ENCODE measurements at regions not wholly inside any gene's neighbourhood (a gene's known extent, or its start where the extent isn't known, plus 50 kb on each side); places are given as distances from the start of the nearest gene placed in this dataset.

DNA sequence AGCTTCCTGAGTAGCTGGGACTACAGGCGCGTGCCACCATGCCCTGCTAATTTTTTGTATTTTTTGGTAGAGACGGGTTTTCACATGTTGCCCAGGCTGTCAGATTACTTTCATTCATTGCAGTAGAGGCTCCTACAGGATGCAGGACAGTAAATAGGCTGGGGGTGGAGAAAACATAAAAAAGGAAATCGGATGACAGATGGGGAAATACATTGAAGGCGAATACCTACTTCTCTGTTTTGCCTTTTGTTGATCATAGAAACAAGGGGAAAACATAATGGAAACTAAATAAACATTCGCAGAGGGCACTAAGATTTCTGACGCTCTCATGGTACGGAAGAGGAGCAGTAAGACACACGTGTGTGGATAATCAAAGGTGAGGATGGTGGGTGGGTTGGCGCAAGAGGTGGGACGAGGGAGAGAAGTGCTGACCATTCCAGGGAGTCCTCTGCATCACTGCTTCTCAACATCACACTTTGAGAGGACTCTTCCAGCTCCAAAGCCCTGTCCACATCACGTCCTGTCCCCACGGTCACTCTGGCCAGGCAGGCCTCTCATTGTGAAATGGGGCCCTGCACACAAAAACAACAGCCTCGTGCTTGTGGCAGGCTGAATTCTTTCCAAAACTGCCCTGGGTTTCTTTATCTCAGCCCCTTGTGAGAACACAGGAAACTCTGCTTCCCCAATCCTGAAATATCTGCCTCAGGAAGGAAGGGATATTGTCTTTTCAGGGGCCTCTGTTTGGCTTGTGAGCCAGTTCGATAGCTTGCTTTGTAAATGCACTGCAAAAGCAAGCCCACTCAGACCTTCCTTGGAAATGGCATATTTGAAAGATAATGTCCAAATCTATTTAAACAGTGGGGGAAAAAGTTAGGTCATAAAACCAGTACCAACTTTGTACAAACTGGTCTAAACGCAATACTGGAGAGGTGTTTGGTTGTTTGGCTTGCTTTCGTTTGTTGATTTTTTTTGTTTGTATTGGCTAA, 188.5 kb downstream of the FOXO1 start:
- DNase-seq (ENCODE audit: low spot score in 2 of 2), result no peak
- TF ChIP-seq POLR2A (IDR thresholded peaks at IDR 0.05) (no peak), POLR2AphosphoS5 (IDR thresholded peaks at IDR 0.05) (no peak)
- TF ChIP-seq, protein P1, sequence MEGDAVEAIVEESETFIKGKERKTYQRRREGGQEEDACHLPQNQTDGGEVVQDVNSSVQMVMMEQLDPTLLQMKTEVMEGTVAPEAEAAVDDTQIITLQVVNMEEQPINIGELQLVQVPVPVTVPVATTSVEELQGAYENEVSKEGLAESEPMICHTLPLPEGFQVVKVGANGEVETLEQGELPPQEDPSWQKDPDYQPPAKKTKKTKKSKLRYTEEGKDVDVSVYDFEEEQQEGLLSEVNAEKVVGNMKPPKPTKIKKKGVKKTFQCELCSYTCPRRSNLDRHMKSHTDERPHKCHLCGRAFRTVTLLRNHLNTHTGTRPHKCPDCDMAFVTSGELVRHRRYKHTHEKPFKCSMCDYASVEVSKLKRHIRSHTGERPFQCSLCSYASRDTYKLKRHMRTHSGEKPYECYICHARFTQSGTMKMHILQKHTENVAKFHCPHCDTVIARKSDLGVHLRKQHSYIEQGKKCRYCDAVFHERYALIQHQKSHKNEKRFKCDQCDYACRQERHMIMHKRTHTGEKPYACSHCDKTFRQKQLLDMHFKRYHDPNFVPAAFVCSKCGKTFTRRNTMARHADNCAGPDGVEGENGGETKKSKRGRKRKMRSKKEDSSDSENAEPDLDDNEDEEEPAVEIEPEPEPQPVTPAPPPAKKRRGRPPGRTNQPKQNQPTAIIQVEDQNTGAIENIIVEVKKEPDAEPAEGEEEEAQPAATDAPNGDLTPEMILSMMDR (IDR thresholded peaks at IDR 0.05), result no peak
- H3K27ac ChIP-seq, result peak overlapping the region; percentile 10 to 70
- no peaks in the 10 kb centered on the region for H3K36me3 ChIP-seq
- intact Hi-C loops (cut with DNase I; ENCODE audit: low total_unique reads), result no loop called here
- H3K4me3 ChIP-seq, result no peak overlapping the region
- H3K27me3 ChIP-seq, result no peaks in the 10 kb centered on the region
- no peaks in the 10 kb centered on the region for H3K4me1 ChIP-seq
- H3K9me3 ChIP-seq, result no peaks in the 10 kb centered on the region

DNA sequence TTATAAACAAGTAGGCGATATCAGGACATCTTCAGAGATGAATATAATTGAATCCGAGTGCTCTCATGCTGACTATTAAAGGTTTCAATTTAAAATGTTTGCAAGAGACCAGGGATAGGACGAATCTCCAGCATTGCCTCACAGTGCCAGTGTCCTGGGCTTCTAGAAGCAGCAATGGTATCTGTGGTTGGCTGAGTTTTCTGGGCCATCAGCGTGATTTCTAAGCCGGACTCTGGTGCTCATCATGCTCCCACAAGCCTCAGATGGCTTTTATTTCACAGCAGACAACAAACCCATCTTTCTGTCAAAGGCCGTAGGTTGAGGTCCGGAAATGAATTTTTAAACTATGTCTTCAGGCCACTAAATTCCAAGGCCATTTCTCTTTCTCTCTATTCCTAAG, 187.7 kb downstream of the FOXO1 start:
- TF ChIP-seq POLR2A (IDR thresholded peaks at IDR 0.05) (no peak), POLR2AphosphoS5 (IDR thresholded peaks at IDR 0.05) (no peak)
- TF ChIP-seq, protein P1 (IDR thresholded peaks at IDR 0.05), result no peak
- intact Hi-C loops (cut with DNase I; ENCODE audit: low total_unique reads), result no loop called here

DNA sequence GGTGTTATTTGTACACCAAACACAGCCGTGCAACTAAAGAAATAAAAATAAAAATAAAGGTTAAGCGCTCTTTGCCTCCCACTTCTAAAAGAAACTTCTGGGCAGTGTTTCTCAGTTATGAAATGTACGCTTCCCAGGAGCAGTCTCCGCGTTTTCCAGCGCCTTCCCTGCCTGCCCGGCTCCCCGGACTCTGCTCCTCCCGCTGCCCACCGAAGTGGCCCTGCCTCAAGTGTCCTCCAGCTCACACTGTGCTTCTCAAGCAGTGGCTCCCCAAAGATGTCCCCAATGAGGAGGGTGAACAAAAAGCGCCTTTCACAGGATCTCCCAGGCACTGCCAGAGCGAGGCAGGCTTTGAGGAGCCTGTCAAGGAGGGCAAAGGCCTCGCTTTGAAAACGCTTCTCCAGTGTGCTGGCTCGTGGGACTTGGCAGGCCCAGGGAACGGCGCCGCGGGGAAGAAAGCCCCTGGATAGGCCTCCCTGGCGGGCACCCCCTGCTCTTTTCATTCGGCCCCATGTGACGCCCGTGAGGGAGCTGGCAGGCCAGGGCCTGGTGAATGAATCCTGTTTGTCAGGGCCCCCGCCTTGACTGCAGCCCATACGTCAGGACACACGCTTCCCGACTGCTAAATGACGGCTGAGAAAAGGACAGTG, 187.1 kb downstream of the FOXO1 start:
- H3K27me3 ChIP-seq, result no peaks in the 10 kb centered on the region
- H3K9me3 ChIP-seq, result no peaks in the 10 kb centered on the region
- TF ChIP-seq POLR2AphosphoS5 (IDR thresholded peaks at IDR 0.05) (no peak), POLR2A (IDR thresholded peaks at IDR 0.05) (no peak)
- intact Hi-C loops (cut with DNase I; ENCODE audit: low total_unique reads), result no loop called here
- DNase-seq (ENCODE audit: low spot score in 2 of 2), result no peak
- peak overlapping the region; percentile 48 to 70 for H3K27ac ChIP-seq
- no peaks in the 10 kb centered on the region for H3K4me1 ChIP-seq
- no peak overlapping the region for H3K4me3 ChIP-seq
- no peaks in the 10 kb centered on the region for H3K36me3 ChIP-seq

More for the DNA sequence above, 187.7 kb downstream of the FOXO1 start:
- H3K4me1 ChIP-seq, result no peaks in the 10 kb centered on the region
- H3K4me3 ChIP-seq, result no peak overlapping the region
- no peaks in the 10 kb centered on the region for H3K36me3 ChIP-seq
- no peaks in the 10 kb centered on the region for H3K9me3 ChIP-seq
- H3K27ac ChIP-seq, result peak overlapping the region; percentile 48 to 70
- no peak for DNase-seq (ENCODE audit: low spot score in 2 of 2)
- no peaks in the 10 kb centered on the region for H3K27me3 ChIP-seq

DNA sequence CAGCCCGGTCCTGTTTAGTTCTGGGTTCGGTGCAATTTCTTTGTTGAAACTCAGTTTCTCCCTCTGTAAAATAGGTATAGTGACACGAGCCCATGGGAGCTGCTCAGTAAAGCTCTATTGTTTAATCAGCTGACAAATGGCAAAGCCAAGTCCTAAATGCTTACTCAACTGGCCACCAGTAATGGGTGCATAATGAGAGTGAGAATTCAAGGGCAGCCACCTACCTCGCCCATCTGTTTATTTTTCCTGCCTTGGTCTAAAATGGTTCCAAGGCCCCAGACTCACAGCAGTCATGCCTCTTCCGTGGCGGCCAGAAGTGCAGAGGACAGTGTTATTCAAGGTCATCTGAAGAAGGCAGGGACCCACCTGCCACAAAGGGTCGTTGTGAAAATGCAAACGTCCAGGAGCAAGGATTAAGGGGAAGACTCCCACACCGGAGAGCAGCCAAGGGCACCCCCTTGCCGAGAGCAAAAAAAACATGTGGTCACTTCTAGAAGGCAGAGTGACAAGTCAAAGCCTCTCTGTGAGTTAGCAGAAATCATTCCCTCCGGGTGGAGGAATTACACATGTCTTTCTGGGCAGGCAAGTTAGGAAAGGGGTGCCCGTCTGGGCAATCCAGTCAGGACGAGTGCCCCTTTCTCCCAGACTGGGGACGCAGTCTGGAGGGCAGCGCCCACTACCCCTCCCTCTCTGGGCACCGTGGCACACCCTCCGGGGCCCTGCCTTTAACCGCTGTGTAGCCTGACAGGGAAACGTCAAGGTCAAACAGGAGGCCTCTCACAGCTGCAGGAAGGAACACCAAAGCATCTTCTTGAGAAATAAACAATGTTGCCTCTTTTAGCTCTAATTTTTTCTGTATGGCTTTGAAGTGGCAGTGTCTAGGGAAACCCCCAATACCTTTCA, 186.2 kb downstream of the FOXO1 start:
- no peak overlapping the region for H3K27ac ChIP-seq

More for the DNA sequence above, 186.2 kb downstream of the FOXO1 start:
- H3K4me3 ChIP-seq, result no peak overlapping the region
- TF ChIP-seq, protein P1 (IDR thresholded peaks at IDR 0.05), result no peak
- no peak for TF ChIP-seq POLR2A (IDR thresholded peaks at IDR 0.05)
- TF ChIP-seq POLR2AphosphoS5 (IDR thresholded peaks at IDR 0.05), result no peak
- DNase-seq (ENCODE audit: low spot score in 2 of 2), result no peak
- H3K9me3 ChIP-seq, result no peaks in the 10 kb centered on the region
- no peaks in the 10 kb centered on the region for H3K27me3 ChIP-seq
- intact Hi-C loops (cut with DNase I; ENCODE audit: low total_unique reads), result no loop called here
- H3K4me1 ChIP-seq, result no peaks in the 10 kb centered on the region
- H3K36me3 ChIP-seq, result no peaks in the 10 kb centered on the region

Measured in breast epithelium (tissue), 4 donors.